ENCODE measurements at regions not wholly inside any gene's neighbourhood (a gene's known extent, or its start where the extent isn't known, plus 50 kb on each side); places are given as distances from the start of the nearest gene placed in this dataset.
"Not testable (repeated sequence)": the region's sequence is repeated elsewhere in the genome, so short reads cannot be mapped to it uniquely, and the experiment has no call there.

DNA sequence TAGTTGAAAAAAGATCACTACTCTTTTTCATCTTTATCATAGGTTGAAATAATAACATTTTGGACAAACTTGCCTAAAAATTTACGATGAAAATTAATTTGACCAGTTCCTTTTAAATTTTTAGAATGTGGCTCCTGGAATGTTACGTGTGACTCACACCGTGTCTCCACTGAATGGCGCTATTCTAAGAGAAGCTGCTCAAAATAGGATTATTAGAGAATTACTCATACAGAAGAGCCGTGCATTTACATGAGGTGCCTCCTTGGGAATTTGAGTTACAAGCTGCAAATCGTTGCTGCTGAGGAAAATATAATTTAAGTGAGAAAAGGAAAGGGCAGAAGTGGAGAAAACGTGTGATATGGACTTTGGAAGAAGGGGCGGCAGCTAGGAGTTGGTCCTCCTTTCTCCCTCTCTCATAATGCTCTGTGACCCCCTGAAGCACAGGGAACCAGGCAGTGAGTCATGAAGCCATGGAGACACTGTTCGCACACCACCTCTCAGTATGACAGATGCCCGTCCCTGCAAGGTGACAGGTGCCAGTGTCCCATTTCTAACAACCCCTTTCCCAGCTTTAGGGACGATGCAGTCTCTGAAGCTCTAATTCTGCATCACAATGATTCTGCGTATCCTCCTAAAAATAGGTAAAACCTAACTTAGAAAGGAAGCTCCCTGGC, 323.2 kb upstream of the COBL start:
- DNase-seq = no peak

GRCh38 chr7:51636503-51636902, 319.9 kb upstream of the COBL start:
- no peak for DNase-seq

DNA sequence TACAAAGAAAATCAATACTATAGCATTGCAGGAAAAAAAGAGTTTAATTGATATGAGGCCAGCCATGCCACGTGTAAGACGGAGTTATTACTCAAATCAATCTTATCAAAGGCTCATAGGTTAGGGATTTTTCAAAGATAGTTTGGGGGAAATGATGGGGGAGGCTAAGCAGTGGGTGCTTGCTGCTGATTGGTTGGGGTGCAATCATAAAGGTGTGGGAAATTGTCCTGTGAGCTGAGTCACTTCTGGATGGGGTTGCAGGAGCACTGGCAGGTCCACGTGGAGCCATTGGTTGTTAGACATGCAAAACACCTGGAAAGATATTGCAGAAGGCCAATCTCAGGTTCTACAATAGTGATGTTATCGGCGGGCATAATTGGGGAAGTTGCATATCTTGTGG, 319.2 kb upstream of the COBL start:
- DNase-seq = no peak

- DNase-seq = no peak
Measured at GRCh38 chr7:51634538-51634937, 317.9 kb upstream of the COBL start.

GRCh38 chr7:51634025-51634424, 317.4 kb upstream of the COBL start:
- no peak for DNase-seq

DNA sequence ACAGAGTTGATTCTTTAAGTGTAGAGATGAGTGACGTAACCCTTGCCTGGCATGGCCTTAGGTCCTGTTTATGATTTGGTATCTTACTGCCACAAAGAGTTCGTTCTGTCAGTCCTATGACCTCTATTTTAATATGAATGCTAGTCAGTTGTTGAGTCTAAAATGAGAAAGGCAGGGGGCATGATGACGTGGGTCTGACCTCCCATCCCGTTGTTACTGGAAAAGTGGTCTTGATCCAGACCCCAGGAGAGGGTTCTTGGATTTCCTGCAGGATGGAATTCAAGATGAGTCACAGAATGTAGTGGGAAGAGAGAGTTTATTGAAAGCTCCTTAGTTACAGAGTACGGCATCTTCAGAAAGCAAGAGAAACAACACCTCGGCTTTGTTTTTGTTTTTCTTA, 317.0 kb upstream of the COBL start:
- DNase-seq = no peak

DNA sequence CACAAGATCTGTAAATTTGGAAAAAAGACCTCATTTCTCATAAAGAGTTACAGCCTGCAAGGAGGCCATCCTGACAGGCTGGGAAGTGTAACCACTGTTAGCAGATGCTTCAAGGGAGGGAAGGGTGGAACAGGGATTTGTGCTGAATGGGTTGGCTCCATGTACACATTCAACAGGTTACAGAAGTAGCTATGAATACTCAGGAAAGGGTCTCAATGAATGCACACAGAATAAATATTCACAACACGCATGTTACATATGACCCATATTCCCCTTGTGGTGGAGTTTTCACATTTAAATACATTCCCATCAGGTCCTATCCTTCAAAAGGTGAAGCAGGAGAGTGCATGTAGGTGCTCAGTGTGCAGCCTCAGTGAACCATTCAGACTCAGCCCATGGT, 316.4 kb upstream of the COBL start:
- DNase-seq = no peak

DNA sequence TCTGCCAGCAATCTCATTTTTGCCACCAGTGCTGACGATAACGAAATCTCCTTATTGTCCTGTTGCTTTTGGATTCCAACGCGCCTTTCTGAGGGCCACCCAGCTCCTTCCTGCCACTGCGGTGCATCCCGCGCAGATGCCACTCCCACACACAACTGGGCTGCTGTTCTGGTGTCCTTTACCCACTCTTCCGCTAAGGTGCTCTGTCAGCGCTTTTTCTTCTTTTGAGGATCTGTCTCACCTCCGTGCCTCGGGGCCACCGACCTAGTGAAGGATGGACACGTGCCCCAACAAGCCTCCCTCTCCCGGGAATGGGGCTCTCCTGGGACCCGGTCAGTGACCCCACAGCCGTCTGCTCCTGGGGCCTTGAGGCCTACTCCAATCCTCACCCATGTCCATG, 314.3 kb upstream of the COBL start:
- no peak for DNase-seq

DNA sequence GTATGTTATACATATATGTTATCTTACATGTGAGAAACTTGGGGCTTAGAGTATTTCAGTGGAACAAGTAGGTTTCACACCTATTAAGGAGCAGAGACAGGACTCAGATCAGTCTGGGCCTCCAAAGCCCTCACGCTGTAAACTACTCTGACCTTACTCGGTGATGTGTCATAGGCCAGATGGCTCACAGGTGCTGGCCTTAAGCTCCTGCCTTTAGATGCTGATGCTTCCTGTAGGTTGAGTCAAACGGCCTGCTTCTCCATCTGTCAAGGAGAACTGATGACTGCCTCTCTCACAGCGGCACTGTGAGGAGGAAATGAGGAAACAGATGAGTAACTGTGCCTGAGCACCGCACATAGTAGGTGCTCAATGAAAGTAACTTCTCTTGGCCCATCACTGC, 312.6 kb upstream of the COBL start:
- no peak for DNase-seq

GRCh38 chr7:51621956-51622355, 305.3 kb upstream of the COBL start:
- no peak for DNase-seq

DNA sequence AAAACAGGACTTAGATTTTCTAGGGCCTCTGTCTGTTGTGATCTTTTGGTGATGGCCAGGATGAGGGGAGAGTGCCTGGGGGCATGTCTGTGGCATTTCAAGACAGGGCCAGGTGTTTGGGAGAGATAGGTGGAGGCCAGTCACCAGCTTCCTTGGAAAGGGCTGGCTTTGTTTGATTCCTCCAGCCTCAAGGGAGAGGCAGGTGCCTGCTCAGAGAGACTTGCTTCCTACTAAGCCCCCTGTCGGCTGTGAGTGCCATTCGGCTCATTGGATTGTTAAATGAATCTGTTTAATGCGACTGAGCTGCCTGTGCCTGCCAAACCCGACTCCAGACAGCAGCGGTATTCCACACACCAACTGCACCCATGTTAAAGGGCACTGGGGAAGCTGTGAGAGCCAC, 304.1 kb upstream of the COBL start:
- no peak for DNase-seq

GRCh38 chr7:51619880-51620279, 303.3 kb upstream of the COBL start:
- DNase-seq = no peak

GRCh38 chr7:51617686-51618085, 301.1 kb upstream of the COBL start:
- no peak for DNase-seq

DNA sequence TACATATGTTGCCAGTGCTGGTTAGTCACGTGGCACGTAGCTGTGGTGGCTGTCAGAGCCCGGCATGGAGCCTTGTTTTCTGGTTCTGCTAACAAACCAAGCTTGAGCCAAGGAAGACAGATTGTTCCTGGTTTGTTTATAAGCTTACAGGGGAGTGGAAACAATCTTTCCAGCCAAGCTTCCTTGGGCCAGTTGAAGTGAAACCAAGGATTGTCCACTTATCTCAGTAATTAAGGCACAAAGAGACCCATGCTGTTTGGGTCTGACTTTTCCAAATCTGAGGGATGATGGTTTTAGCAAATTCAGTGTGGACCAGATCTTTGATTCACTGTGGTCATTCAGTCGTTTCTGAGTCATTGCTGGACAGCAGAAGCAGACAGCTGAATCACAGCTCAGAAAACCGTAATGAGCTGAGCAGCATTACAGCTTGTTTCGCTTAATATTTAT, 297.3 kb upstream of the COBL start:
- no peak for DNase-seq

DNA sequence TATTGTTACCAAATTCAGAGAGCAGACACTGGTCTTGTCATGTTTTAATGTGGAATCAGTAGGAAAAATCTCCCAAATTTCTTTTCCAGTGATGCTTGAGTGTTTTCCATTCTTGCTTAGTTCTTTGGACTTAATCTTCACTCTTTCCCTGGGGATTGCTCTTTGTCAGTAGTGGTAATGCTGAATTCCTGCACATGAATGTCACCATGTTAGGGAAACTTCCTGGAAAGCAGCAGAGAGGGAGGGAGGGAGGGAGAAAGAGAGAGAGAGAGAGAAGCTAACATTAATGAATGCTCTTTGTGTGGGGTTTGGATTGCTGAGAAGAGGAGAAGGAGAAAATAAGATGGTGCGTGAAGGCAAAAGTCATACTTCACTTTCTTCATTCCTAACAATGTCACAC, 295.3 kb upstream of the COBL start:
- no peak for DNase-seq

DNA sequence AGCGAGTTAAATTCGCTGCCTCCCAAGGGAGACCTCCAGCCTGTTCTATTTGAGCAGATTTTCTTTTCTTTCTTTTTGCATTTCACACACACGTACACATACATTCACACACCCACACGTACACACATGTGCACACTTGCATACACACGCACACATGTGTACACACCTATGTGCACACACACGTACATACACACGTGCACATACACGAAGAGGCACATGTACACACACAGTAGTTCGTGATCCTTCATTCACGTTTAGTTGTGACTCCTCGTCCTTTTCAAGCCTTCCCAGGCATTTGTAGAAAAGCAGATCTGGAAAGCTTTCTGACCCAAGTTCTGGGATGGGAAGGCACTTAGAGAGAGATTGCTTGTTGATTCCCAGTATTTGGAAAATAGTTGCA, 290.8 kb upstream of the COBL start:
- no peak for DNase-seq

- no peak for DNase-seq
Measured at GRCh38 chr7:51606601-51607154, 290.1 kb upstream of the COBL start.

GRCh38 chr7:51602376-51602775, 285.8 kb upstream of the COBL start:
- no peak for DNase-seq

DNA sequence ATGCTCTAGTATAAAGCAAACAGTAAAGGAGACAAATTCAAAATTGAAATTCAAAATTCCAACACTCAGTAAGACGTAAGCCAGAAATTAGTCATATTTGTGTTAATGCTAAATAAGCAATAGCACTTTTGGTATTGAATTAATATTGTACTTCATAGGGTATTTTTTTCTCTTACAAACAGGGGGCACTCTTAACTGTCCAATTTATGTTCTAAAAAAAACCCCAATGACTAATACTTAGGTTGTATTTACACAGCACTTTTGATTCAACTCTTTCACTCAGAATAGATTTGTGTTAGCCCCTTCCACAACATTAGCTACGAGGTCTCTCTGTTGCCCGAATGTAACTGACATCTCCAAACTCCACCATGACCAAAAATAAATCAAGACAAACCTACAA, 284.9 kb upstream of the COBL start:
- no peak for DNase-seq

DNA sequence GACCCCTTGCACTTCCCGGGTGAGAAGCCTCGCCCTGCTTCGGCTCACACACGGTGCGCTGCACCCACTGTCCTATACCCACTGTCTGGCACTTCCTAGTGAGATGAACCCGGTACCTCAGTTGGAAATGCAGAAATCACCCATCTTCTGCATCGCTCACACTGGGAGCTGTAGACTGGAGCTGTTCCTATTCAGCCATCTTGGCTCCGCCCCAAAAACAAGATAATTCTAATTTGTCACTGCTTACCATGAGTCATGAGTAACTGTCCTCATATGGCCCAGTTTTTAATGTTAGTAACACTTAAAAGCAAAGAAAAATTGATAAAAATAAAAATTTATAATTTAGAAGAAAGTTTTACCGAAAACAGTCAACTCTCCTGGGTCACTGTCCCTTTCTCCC, 283.3 kb upstream of the COBL start:
- DNase-seq = not testable (repeated sequence)

DNA sequence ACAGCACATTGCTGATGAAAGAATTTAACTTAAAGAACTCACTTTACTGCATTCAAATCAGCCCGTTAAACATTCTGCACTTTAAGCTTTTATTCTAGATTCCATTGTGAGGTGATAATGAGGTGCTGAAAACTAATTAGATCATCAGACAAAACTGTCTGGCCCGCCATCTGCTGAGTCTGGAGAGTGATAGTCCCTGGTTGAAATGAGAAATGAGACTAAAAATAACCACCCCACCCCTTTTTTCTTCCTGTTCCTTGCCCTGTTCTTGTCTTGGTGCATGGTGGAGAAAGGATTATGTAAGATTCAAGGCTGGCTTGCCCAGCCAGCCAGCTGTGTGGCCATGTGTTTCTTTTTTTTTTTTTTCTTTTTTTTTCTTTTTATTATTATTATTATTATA, 277.0 kb upstream of the COBL start:
- DNase-seq = no peak

DNA sequence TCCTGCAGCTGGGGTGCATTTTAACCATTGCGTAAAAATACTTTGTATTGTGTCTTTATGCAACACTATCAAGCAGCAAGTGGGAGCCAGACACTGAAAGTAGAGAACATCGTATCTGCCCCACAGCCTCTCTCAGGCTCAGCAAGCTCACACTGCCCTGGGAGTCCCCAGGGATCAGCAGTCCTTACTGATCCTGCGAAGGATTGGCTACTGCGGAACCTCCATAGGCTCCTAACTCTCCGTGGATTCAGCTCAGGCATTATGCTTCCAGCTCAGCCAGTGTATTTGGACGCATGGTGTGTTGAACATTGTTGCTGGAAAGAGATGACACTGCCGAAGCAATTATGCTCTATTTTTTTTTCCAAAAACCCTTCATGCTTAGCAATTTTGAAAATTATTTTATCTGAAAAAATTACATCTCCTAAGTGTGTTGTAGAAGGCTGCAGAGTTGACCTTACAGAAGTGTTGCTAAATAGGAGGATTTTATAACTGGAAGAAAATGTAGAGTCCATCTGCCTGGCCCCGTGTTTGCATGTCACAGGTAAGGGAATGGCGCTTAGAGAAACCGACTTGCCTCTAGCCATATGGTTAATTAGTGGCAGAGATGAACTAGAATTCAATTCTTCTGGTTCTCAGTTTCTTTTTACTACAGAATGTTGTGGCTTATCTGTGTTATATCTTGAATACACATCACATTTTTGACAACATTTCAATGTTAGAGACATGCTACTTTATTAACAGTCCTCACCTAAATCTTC, 276.4 kb upstream of the COBL start:
- DNase-seq = no peak

DNA sequence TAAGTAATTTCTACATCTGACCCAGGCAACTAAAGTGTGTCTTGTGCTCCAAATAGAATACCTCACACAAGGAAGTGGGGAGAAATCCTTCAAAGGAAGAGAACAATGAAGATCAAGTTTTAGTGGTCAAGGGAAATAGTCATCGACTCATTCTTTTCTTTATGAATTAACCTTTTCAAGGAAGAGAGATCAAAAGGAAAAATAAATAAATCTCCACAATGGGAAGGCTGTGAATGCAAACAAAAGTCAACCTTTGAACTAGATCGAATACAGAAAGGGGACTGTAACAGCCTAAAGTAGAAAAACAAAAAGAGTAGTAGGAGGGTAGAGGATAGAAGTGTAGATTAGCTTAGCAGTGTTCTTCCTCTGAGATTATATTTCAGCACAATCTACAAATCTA, 274.6 kb upstream of the COBL start:
- no peak for DNase-seq

DNA sequence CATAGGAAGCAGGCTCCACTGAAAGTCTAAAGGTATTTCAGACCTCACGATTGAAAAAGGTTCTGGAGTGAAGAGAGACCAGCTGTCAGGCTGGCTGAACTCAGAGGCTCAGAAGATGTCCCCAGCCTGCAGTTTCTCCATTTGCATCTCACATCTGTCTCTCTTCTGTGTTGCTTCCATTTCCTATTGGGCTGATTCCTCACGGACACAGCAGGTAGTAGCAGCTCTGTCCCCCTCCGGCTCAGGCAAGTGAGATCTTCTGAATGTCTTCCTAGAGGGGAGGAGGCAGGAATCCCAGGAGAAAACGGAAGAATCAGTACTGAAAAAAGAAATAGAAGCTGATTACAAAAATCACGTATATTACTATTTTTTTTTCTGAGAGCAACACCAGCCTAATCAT, 274.1 kb upstream of the COBL start:
- no peak for DNase-seq

DNA sequence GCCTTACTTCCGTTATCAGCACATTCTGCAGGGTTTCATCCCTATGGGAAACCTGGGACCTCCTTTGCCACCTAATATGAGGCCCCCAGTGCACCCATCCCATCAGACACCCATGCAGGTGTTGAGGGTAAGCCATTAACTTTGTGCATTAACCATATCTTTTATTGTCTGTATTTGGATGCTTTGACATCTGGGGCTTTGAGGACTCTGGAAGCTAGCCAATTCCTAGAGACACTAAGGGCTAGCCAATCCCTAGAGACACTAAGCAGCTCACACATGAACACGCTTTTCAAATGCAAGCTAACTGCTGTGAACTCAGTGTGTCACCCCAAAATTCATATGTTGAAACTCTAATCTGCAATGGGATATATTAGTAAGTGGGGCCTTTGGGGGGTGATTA, 272.5 kb upstream of the COBL start:
- no peak for DNase-seq
